ENCODE measurements at regions not wholly inside any gene's neighbourhood (a gene's known extent, or its start where the extent isn't known, plus 50 kb on each side); places are given as distances from the start of the nearest gene placed in this dataset.
"Not testable (repeated sequence)": the region's sequence is repeated elsewhere in the genome, so short reads cannot be mapped to it uniquely, and the experiment has no call there.

DNA sequence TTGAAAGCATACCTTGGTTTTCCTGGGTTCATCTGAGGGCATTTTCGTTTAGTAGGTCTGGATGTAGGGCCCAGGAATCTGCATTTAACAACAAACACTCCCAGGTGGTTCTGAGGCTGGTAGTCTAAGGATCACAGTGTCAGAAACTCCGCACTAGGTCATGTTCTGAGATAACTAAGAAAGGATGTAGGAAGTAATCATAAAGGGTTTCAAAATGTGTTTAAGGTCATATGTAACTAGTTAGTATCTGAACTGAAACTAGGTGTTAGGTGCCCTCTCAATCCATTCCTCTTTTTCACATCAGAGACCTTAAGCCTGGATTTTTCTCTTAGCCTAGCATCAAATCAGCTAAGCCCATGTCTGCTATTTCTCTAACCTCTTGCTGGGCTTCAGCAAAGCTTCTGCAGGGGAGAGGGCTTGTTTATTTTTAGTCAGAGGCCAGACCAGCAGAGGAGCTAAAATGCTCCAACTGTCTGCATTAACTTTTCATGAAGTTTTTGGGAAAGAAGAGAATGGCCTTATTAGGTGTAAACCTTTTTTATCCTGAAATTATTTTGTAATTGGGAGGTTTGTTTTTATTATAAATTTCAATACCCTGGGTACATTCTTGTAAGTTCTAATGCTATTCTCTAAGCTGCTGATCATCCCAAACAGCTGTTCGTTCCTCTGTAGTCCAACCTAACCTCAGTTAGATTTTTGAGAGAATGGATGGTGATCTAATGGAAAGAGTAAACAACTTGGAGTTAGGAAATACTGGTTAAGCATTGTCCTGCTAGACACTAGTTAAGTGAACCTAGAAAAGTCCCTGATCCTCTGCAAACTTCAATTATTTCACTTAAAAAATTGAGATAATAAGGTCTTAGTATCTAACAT lies 262.8 kb upstream of the RFC3 start:
- TF ChIP-seq, protein P1, sequence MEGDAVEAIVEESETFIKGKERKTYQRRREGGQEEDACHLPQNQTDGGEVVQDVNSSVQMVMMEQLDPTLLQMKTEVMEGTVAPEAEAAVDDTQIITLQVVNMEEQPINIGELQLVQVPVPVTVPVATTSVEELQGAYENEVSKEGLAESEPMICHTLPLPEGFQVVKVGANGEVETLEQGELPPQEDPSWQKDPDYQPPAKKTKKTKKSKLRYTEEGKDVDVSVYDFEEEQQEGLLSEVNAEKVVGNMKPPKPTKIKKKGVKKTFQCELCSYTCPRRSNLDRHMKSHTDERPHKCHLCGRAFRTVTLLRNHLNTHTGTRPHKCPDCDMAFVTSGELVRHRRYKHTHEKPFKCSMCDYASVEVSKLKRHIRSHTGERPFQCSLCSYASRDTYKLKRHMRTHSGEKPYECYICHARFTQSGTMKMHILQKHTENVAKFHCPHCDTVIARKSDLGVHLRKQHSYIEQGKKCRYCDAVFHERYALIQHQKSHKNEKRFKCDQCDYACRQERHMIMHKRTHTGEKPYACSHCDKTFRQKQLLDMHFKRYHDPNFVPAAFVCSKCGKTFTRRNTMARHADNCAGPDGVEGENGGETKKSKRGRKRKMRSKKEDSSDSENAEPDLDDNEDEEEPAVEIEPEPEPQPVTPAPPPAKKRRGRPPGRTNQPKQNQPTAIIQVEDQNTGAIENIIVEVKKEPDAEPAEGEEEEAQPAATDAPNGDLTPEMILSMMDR (IDR thresholded peaks at IDR 0.05; ENCODE audit: borderline replicate concordance, insufficient read depth, low read depth, low read length): no peak
- no peak overlapping the region for H3K4me3 ChIP-seq (ENCODE audit: low read depth, low read length)

DNA sequence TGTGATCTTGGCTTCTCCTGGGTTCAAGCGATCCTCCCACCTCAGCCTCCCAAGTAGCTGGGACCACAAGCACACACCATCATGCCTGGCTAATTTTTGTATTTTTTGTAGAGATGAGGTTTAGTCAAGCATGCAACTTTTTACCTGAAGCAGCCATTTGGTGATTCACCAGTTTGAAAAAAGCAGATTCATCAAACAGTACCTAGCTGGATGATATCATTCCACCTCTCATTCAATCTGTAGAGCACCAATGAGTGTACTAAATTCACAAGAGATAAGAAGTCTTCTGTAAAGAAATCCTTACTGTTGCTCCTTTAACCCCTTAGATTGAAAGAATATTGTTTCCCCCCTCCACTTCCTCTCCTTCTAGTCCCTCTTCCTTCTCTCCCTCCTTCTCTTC lies 261.1 kb upstream of the RFC3 start:
- TF ChIP-seq, protein P1 (IDR thresholded peaks at IDR 0.05; ENCODE audit: borderline replicate concordance, insufficient read depth, low read depth, low read length): no peak

DNA sequence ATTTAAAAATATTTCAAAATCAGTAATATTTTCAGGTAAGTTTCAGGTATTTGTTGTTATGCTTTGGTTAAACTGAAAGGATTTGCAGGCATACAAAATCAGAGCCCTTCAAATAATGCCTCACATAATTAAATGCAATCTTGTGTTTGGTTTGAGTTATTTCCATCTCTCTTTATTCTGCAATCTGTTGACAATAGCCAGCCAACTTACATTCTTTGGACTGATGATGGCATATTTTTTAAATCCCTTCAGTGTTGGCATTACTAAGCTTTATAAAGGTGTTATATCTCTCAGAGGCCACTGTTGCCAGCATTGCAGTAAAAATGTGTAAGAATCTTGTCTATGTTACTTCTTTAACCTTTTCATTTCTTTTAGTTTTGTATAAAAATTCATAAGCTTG lies 257.2 kb upstream of the RFC3 start:
- TF ChIP-seq, protein P1 (IDR thresholded peaks at IDR 0.05; ENCODE audit: borderline replicate concordance, insufficient read depth, low read depth, low read length): no peak
- H3K4me3 ChIP-seq (ENCODE audit: low read depth, low read length): no peak overlapping the region

More for the DNA sequence above, 261.1 kb upstream of the RFC3 start:
- H3K4me3 ChIP-seq (ENCODE audit: low read depth, low read length): no peak overlapping the region

DNA sequence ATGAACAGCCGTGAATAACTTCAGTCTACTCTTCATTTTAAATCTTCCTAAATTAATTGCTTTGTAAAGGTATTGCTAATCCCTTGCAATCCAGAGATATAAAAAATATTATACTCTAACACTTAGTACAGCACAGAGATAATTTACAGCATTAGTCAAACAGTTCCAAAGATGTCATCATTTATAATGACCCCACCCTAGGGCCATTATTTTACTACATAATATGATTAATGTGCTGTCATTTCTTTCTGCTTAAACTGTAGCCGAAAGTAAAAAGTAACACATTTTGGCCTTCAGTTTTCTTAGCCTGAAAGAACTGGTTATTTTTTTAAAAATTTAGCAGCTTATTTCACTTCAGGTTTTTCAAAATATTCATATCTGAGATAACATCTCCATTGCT lies 256.3 kb upstream of the RFC3 start:
- TF ChIP-seq, protein P1 (IDR thresholded peaks at IDR 0.05; ENCODE audit: borderline replicate concordance, insufficient read depth, low read depth, low read length): no peak
- no peak overlapping the region for H3K4me3 ChIP-seq (ENCODE audit: low read depth, low read length)

DNA sequence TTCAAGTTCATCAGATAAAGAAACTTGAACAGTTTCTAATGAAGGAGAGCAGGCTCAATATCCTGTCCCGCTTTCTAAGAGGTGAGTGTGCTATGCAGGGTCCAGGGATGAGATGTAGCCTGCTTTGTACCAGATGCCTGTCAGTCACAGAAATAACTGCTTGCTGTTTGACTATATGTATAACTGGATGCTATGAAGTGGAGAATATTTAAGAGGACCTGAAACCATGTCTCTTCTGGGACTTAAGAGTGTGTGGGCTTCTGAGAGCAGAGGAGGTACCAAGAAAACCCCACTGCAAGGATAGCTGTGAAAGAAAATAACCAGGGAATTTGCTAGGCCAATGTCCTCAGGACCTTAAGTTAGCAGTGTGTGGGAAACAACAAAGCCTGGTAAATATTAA lies 246.3 kb upstream of the RFC3 start:
- H3K4me3 ChIP-seq (ENCODE audit: low read depth, low read length): no peak overlapping the region
- TF ChIP-seq, protein P1 (IDR thresholded peaks at IDR 0.05; ENCODE audit: borderline replicate concordance, insufficient read depth, low read depth, low read length): no peak

DNA sequence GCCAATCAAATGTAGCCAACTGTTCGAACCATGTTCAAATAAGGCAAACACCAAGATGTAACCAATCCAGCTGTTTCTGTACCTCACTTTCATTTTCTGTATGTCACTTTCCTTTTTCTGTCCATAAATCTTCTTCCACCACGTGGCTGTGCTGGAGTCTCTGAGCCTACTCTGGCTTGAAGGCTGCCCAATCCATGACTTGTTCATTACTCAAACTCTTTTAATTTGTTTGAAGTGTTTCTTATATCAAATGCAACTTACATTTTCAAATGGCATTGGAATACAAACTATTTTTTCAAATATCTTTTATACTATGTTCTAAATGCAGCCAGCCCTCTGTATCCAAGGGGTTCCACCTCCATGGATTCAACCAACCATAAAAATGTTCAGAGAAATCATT lies 245.6 kb upstream of the RFC3 start:
- not testable (repeated sequence) for H3K4me3 ChIP-seq (ENCODE audit: low read depth, low read length)

DNA sequence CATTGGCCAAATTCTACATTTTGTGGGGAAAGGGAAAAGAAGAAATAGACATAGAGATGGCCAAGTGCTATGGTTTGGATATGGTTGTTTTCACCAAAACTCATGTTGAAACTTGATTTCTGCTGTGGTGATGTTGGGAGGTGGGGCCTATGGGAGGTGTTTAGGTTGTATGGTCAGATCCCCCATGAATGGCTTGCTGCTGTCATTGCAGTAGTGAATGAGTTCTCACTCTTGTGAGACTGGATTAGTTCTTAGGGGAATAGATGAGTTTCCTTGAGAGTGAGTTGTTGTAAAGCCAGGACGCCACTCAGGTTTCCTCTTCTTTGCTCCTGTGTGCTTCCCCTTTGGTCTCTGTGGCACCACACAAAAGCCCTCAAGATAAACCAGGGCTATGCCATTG lies 242.6 kb upstream of the RFC3 start:
- TF ChIP-seq, protein P1 (IDR thresholded peaks at IDR 0.05; ENCODE audit: borderline replicate concordance, insufficient read depth, low read depth, low read length): no peak
- H3K4me3 ChIP-seq (ENCODE audit: low read depth, low read length): no peak overlapping the region

All from GM12875 (cell line).